GM18867 (cell line): ENCODE measurements at regions not wholly inside any gene's neighbourhood (a gene's known extent, or its start where the extent isn't known, plus 50 kb on each side); places are given as distances from the start of the nearest gene placed in this dataset.

ENCODE experiments used
- ATAC-seq: cut with Tn5 transposase; IDR thresholded peaks from one replicate; pipeline ENCODE4 v1.9.1; 2021; ENCODE audit warnings: mild to moderate bottlenecking, moderate library complexity; ENCODE audit not compliant: unreplicated experiment

DNA sequence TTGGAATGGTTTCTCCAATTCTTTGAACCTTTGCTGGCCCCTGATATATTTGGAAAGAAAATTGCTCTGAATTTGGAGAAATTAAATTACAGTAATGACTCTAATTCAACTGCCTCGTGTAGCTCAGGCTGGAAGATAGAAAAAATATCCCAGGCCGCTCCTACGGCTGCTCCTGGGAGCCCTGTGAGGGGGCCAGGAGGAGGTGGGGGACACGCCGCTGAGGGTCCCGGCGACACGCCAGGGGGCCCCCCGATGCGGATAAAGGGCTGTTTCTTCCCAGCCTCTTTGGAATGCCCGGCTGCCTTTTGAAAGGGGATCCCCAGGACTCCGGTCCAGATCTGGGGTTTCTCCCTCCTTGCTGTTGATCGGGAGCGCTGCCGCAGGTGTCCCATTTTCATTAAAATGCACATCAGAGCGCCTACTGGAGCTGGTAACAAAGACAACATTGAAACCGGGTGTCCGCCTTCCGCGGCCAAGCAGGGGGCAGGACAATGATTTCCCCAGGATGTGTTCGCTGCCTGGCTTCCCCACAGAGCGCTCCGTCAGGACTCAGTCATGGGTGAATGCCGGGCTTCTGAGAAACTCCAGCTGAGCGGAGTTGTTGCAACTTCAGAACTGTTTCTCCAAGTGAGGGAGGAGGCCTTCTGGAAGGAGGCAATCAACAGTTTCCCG, 200.1 kb upstream of the KBTBD8 start:
- no peak for ATAC-seq

DNA sequence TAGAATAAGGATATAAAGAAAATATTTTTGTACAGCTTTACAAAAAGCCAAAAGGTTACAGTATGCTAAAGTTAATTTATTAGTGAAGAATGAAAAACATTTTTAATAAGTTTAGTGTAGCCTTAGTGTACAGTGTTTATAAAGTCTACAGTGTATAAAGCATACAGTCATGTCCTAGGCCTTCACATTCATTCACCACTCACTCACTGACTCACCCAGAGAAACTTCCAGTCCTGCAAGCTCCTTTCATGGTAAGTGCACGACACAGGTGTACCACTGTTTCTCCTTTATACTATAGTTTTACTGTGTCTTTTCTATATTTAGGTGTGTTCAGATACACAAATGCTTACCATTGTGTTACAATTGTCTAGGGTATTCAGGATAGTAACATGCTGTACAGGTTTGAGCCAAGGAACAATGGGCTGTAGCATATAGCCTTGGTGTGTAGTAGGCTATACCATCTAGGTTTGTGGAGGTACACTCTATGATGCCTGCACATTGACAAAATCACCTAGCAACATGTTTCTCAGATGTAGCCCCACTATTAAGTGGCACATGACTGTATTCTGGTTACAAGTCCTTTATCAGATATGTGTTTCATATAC, 197.1 kb upstream of the KBTBD8 start:
- no peak for ATAC-seq

DNA sequence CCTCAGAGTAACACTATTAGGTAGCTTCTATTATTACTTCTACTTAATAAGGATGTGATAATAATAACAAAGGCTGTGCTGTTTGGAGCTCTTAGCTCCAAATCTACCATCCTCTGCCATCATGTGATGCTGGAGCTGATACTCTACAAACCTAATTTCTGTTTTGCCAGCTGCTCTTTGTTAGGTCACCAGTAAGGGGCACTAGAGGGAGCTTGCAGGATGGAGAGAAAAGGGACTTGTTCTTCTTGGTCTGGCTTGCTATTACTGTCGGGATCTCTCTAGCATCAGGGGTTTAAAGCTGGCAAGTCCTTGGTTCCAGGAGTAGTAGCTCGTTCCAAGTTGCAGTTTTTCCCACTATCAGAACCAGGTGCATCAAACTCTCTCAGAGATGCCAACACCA, 194.9 kb upstream of the KBTBD8 start:
- no peak for ATAC-seq

DNA sequence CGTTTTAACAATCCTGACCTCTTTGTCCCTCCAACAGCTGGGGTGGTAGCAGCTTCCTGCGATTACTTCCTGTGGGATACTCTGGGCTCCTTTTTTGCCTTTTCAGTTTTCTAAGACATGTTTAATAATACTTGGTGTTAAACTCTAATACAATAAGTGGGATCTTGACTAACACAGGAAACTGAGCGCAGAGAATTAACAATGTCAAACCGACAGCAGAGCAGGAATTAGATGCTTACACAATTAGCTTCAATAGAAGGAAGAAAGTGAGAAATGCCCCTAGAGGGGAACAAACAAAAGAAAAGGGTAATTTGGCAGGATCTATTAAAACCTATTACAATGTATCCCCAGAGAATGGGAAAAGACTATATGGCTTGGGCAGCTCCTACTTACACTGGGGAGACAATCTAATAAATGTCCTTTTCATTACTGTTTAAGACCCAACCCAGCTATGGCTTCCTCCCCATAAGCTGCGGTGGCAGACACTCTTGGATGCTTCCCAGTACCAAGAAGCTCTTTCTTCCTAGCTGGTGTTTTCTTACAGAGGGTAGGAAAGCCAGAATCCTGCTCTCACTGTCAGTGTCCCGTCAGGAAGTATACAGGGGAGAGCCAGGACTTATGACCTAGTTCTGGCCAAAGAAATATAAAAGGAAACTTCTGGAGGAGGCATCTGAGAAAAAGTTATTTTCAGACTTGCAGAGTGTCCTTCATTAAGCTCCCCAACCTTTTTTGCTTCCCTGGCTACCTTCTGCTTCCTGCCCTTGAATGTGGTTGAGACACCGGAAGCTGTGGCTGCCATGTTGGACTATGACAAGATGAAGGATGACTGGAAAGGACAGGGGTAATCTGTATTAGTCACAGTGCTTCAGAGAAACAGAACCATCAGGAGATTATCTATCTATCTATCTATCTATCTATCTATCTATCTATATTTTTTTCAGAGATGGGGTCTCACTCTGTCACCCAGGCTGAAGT, 194.1 kb upstream of the KBTBD8 start:
- ATAC-seq, result no peak

DNA sequence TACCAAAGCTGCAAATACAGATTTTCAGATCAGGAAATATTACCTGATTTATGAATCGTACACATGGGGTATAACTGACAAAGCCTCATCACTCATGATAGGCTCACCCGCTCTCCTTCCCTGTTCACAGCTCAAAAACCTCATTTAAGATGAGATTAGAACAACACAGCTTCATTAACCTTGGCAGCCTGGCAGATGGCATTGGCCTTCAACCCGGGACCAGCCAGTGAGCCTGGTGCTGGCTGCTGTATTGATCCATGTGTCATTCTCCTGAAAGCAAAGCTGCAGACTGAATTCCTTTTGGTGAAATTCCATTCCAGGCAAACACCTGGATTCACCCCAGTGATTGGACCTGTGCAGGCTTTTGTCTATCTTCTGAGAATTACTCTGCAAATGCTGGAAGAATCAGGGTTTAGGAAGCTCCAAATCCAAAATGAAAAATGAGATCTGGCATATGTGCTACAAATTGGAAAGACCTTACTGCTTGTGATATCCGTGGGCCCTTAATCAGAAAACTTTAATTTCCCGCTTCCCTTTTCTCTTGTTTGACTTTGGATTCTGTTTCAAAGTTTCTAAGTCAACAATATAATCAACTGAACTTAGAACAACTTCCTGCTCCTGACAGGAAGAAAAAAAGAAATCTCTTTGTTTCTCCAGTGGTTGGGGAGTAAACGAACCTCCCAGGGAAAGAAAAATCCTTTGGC, 189.1 kb upstream of the KBTBD8 start:
- no peak for ATAC-seq

DNA sequence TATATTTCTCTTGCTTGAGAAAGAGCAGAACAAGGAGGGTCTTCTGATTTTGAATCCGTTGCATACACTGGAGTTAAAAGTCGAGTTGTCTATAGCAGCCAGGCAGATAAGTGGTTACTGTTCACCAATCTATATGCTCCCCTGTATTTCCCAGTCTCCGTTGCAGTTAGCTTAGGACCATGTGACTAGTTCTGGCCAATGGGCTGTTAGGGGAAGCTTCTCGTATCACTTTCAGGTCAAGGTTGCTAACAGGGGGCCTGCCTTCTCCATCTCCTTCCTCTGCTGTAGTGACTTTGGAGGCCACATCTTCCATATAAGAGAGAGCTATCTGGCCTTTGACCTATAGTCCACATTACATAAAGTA, 188.5 kb upstream of the KBTBD8 start:
- no peak for ATAC-seq

DNA sequence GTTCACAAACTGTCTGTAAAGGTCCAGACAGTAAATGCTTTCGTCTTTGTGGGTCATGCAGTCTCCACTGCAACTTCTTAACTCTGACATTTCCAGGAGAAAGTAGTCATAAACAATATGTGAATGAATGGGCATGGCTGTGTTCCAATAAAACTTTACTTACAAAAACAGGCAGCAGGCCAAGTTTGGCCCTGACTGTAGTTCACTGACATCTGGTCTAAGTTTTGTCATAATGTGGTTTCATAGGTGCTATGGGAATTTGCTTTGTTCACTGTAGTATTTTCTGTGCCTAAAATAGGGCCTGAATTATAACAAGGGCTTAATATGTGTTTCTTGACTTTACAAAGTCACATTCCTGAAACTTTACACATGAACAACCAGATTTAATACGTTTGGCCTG, 186.0 kb upstream of the KBTBD8 start:
- no peak for ATAC-seq

DNA sequence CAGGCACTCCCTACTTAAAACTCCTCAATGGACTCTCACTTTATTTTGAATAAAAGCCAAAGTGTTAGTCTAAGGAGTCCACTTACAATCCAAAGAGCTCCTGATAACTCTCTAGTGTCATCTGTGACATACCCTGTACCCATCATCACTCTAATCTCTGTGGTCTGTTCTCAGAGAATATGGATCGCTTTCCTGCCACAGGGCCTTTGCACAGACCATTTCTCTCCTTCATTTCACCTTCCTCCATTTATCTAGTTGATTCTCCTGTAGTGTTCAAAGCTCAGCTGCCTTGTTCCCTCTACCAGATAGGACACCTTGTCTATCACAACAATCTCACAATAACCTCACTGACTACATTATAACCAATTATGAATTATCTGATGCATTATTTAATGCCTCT, 185.4 kb upstream of the KBTBD8 start:
- ATAC-seq, result no peak

DNA sequence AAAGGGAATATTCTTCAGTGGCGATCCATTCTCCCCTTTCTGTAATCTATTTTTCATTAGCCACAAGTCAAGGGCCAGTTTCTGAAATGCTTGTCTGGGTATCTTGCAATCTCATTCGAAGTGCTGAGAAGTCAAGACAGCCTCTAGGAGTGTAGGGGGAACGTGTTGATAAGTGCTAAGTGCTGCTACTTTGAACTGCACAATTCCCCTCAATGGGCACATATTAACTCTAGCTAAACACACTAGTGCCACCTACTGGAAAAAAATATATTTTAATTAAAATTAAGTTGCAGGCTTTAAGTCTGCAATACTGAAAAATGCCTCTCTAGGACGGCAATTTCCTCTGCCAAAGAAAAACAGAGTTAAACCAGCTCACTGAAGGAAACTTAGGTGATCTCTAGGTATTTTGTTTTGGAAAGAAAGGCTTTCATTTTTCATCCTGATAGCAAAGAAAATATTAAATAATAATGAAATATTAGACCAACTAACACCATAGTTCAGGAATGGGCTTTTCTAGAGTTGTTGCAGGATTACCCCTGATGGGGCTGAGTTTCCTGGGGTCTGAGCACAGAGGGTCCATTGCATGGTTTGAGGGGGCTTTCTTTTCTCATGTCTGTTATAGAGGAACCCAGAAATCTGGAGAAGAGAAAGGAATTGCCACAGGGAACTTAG, 181.9 kb upstream of the KBTBD8 start:
- ATAC-seq, result peak; percentile 73

DNA sequence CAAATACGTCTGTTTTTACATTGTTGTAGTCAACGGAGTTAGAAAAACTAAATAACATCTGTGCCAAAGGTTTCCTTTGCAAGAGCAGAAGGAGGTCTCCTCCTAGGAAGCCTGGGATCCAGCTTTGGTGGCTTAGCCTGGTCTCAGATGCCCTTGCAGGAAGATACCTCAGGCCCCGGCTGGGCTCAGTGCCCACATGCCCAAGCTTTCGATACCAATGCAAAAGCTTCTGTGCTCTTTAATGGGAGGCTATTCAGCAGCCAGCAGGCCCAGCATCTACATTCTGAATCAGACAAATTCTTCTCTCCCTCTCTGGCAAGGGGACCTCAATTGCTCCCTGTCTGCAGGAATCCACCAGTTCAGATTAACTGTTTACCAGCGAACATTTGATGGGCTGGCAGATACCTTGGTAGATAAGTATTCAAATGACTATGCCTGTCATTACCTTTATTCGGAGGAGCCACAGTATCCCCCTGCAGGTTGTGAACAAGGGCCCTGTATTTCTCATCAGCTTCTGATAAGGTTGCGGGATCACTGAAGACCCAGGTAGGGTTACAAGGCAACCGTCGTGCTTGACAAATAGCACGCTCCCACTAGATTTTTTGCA, 180.1 kb upstream of the KBTBD8 start:
- ATAC-seq, result no peak

DNA sequence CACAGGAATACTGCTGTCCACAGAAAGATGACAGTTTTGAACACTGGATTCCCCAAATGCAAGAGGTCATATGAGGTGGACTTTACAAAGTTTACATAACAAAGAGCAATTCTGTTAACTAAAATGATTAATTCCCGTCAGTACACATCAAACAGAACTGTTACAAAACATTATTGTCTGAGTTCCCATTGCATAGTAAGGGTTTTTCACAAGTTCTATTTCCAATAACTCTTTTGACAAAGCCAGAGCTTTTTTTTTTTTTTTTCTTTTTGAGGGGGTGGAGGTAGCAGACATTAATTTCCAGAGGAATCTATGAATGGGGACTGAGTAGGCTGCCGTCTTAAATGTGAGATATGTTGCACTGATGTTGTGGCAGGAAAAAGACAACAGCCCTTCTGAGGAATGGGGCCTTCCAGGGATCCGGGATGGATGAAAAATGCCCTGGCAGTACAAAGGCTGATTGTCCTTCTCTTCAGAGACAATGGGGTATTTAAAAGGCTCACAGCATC, 178.1 kb upstream of the KBTBD8 start:
- no peak for ATAC-seq

DNA sequence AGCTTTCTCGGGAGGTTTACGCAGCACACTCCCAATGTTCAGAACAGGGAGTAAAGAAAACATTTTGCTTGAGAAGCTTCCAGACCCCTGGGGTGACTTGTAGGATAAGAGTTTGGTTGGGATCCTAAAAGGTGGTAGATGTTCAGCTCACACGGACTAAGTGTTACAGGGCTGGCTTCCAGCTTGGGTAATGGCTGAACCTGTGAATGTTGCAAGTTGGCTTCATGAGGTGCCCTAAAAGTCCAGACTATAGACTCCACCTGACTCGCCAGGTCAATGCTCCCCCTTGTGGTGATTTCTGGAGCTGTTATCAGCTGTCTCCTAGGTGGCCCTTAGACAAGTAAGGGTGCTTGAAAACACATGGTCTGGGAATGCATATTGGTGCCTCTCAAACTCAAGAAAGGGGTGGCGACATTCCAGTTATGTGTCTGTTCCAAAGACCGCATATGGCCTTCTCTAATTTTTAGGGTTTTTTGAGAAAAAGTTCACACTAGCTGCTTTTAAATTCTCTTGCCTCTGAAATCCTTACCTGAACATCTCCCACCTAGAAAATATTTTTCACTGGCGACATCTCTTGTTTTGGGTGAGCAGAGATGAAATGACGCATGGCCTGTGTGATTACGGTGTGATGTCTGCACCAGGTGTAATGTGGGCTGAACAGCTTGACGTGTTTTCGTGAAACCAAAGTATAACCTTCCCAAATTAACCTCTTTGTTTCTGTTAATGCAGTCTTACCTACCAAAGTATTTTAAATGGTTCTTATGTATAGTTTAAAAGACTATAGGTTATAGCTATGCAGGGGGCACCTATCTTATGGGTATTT, 175.7 kb upstream of the KBTBD8 start:
- ATAC-seq, result peak; percentile 97

DNA sequence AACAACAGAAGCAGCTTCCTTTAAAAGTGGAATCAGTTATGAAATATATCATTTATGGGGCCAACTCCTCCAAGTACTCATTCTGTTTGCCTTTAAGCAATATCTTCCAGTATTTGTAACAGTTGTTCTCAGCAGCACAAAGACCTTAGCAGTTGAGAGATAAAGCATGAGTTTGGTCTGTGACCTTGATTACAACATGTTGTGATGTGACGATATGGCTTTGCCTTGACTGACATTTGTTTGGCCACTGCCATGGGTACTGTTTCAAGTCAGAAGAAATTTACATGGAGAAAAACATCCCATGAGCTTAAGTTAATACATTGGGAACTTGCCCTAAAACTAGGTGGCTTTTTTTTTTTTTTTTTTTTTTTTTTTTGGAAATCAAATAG, 175.1 kb upstream of the KBTBD8 start:
- no peak for ATAC-seq

DNA sequence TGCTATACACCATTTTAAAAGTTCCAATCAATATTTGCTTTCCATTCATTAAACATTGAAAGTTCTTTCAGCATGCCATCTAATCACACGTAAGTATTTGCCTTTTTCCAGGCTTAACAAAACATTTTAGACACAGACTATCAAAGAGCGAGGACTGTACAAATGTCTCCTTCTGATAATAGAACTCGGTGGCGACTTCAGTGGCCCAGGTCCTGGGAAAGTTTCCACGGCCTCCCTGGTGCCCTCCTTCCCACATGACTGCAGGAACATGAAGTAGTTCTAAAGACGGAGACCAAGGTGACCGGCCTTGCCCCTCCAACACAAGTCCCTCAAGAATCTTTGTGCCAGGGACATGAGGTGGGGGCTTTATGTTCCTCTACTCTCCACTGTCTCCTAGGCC, 174.6 kb upstream of the KBTBD8 start:
- no peak for ATAC-seq

DNA sequence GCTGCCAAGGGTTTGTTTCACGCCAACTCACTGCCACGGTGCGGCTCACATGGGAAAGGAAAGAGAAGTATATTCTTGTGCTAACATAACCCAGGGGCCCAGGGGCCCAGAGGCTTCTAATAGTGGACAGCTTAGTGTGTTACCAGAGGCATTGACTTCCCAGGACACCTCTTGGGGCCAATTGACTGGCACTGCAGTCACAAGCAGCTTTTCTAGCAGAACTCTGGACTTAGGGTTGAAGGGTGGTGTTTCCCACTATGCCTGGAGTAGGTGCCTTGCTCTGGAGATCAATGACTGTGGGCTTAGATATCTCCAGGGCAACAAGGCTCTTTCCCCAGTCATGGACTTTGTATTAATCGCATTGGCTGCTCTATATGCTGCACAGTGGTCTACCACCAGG, 172.7 kb upstream of the KBTBD8 start:
- ATAC-seq, result no peak

DNA sequence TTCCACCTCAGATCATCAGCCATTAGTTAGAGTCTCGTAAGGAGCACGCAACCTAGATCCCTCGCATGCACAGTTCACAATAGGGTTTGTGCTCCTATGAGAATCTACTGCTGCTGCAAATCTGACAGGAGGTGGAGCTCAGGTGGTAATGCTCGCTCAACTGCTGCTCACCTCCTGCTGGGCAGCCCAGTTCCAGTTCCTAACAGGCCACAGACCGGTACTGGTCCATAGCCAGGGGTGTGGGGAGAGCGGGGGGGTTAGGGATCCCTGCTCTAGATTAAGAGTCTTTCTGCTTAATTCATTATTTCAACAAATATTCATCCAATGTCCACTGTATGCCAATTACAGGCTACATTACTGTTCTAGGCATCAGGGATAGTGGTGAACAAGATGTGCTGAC, 170.4 kb upstream of the KBTBD8 start:
- ATAC-seq, result no peak

DNA sequence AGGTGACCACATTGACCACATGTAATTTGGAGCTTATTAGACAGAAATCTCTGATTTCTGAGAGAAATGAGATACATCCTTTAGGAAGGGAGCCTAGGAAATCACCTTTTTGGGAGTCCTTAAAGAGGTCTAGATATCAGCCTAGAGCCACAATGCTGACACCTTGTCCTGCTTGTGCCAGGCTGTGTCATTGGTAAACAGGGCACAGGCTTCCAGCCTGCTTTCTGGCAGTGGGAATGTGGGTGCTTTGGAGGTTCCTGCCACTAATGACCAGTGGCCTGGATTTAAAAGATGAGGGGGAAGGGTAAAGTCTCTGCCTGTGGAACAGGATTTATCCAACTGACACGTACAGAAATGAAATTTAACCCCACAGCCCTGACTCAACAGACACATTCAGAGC, 169.8 kb upstream of the KBTBD8 start:
- ATAC-seq, result no peak

DNA sequence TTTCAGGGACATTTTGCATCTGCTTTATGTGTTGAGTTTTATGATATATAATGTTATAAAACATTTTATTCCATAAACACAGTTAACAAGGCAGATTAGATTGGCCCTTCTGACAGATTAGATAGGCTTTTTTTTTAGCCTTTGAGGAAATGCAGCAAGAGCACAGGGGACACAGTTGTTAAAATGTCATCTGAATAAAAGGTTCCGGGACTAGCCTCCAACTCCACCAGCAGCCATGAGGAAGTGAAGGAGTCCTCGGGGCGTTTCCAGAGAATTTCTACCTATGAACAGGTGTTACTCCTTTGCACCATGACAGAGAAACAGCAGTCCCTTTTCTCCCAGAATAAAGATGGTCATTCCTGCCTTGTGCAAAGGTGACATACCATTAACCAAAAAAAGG, 167.8 kb upstream of the KBTBD8 start:
- ATAC-seq, result no peak

DNA sequence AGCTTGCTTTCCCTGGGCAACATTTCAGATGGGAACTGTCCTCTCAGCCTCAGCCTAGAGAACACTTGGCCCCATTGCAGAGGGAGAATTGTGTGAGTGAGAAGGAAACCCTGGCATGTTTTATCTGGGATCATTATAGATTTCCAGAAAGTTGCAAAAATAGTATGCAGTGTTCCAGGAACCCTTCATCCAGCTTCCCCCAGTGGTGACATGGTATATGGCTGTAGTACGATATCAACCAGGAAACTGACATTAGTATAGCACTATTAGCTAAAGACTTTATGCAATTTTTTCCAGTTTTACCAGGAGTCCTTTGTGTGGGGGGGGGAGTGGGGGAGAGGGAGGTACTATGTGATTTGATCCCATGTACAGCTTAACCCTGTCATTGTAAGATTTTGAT, 166.2 kb upstream of the KBTBD8 start:
- ATAC-seq, result no peak
